ENCODE measurements at regions not wholly inside any gene's neighbourhood (a gene's known extent, or its start where the extent isn't known, plus 50 kb on each side); places are given as distances from the start of the nearest gene placed in this dataset.

DNA sequence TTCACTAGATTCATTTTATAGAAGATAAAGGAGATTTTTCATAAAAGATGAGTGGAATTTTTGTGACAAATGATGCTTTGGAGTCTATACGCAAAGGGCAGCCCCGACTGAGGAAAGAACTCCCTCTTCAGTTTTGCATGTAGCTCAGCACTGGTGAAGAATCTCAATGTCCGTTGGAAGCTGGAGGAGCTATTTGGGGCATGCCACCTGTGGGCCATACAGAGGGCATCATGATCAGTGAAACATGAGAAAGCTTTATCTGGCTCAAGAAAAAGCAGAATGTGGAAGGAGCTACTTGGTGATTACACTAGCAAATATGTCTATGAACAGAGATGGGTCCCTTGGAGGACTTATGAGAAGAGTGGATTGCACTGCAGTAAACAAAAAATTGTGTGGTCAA, 1359.3 kb downstream of the REEP3 start:
- CTCF ChIA-PET: no interaction called here
- H3K4me3 ChIP-seq (ENCODE audit: control extremely low read depth in 1 of 5, extremely low read depth in 1 of 5, insufficient read depth in 1 of 5, low read depth in 2 of 5, low read length in 4 of 5): no peak overlapping the region
- H4K20me1 ChIP-seq (ENCODE audit: control insufficient read depth, insufficient read depth, low read length, poor library complexity, severe bottlenecking): no peaks in the 10 kb centered on the region
- no peaks in the 10 kb centered on the region for H3K27me3 Mint-ChIP-seq
- H3K27me3 ChIP-seq (replicated peaks in 1 of 4; ENCODE audit: control extremely low read depth in 1 of 4, control insufficient read depth in 3 of 4, insufficient read depth in 4 of 4, low read length in 3 of 4): no peaks in the 10 kb centered on the region
- no peaks in the 10 kb centered on the region for H3K36me3 ChIP-seq (replicated peaks in 1 of 2; ENCODE audit: control extremely low read depth in 1 of 2, control insufficient read depth in 1 of 2, extremely low read depth in 1 of 2, insufficient read depth in 2 of 2, low read length in 1 of 2)
- H3K4me2 ChIP-seq (replicated peaks; ENCODE audit: low read depth, low read length, poor library complexity, severe bottlenecking): no peak overlapping the region
- WGBS (ENCODE audit: insufficient coverage): 88% methylated on average over 3 of the region's 3 CpGs
- no peak for TF ChIP-seq EZH2 (IDR thresholded peaks at IDR 0.05; ENCODE audit: borderline replicate concordance, insufficient read depth, low read depth, low read length, poor library complexity, severe bottlenecking)
- TF ChIP-seq, protein P1, sequence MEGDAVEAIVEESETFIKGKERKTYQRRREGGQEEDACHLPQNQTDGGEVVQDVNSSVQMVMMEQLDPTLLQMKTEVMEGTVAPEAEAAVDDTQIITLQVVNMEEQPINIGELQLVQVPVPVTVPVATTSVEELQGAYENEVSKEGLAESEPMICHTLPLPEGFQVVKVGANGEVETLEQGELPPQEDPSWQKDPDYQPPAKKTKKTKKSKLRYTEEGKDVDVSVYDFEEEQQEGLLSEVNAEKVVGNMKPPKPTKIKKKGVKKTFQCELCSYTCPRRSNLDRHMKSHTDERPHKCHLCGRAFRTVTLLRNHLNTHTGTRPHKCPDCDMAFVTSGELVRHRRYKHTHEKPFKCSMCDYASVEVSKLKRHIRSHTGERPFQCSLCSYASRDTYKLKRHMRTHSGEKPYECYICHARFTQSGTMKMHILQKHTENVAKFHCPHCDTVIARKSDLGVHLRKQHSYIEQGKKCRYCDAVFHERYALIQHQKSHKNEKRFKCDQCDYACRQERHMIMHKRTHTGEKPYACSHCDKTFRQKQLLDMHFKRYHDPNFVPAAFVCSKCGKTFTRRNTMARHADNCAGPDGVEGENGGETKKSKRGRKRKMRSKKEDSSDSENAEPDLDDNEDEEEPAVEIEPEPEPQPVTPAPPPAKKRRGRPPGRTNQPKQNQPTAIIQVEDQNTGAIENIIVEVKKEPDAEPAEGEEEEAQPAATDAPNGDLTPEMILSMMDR (IDR thresholded peaks at IDR 0.05): no peak
- H3K4me3 Mint-ChIP-seq: no peak overlapping the region
- no peaks in the 10 kb centered on the region for H3K4me1 Mint-ChIP-seq
- H3K9me3 Mint-ChIP-seq (ENCODE audit: insufficient read depth): no peaks in the 10 kb centered on the region
- intact Hi-C loops (cut with micrococcal nuclease): no loop called here
- H3K27ac ChIP-seq (ENCODE audit: low read length in 2 of 2): no peak overlapping the region
- ATAC-seq (ENCODE audit: low read depth) (no peak), DNase-seq (no peak)
- H3K9ac ChIP-seq (ENCODE audit: low read length): no peak overlapping the region
- POLR2A ChIA-PET: no interaction called here
- no peaks in the 10 kb centered on the region for H3K4me1 ChIP-seq (ENCODE audit: control insufficient read depth in 2 of 2, insufficient read depth in 2 of 2, low read length in 2 of 2)
- H3K9me3 ChIP-seq (ENCODE audit: control extremely low read depth in 1 of 3, control insufficient read depth in 2 of 3, insufficient read depth in 1 of 3, low read length in 2 of 3): no peaks in the 10 kb centered on the region
- no peak overlapping the region for H2AFZ ChIP-seq (ENCODE audit: insufficient read depth, low read depth, low read length, poor library complexity, severe bottlenecking)
- H3K27ac Mint-ChIP-seq: no peak overlapping the region
- H3K79me2 ChIP-seq (ENCODE audit: control insufficient read depth, insufficient read depth, low read length): no peaks in the 10 kb centered on the region

DNA sequence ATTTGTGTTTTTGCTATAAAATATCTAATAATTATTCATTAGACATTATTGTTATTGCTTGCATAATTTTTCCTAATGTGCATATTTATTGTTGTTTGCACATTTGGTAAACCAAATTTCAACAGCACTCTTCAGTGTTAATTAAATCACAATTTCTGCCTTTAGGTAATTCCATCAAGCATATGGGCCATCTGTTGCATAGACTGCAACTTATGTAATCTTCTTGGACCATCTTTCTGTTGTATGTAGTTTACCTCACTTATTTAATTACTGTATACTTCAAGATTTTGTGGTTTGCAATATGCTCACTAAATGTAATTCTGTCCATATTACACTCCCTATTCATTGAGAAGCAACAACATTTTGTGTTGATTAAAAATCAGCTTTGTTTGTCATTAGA, 1360.1 kb downstream of the REEP3 start:
- no peak overlapping the region for H3K4me2 ChIP-seq (replicated peaks; ENCODE audit: low read depth, low read length, poor library complexity, severe bottlenecking)
- no peak overlapping the region for H3K27ac ChIP-seq (ENCODE audit: low read length in 2 of 2)
- TF ChIP-seq, protein P1 (IDR thresholded peaks at IDR 0.05): no peak
- no peak for TF ChIP-seq EZH2 (IDR thresholded peaks at IDR 0.05; ENCODE audit: borderline replicate concordance, insufficient read depth, low read depth, low read length, poor library complexity, severe bottlenecking)
- no peaks in the 10 kb centered on the region for H3K79me2 ChIP-seq (ENCODE audit: control insufficient read depth, insufficient read depth, low read length)
- no peaks in the 10 kb centered on the region for H3K27me3 ChIP-seq (replicated peaks in 1 of 4; ENCODE audit: control extremely low read depth in 1 of 4, control insufficient read depth in 3 of 4, insufficient read depth in 4 of 4, low read length in 3 of 4)
- H4K20me1 ChIP-seq (ENCODE audit: control insufficient read depth, insufficient read depth, low read length, poor library complexity, severe bottlenecking): no peaks in the 10 kb centered on the region
- POLR2A ChIA-PET: no interaction called here
- H3K36me3 ChIP-seq (replicated peaks in 1 of 2; ENCODE audit: control extremely low read depth in 1 of 2, control insufficient read depth in 1 of 2, extremely low read depth in 1 of 2, insufficient read depth in 2 of 2, low read length in 1 of 2): no peaks in the 10 kb centered on the region
- CTCF ChIA-PET: no interaction called here
- no peak overlapping the region for H3K4me3 ChIP-seq (ENCODE audit: control extremely low read depth in 1 of 5, extremely low read depth in 1 of 5, insufficient read depth in 1 of 5, low read depth in 2 of 5, low read length in 4 of 5)
- Mint-ChIP-seq H3K27me3 (no peaks in the 10 kb centered on the region), H3K4me3 (no peak overlapping the region), H3K4me1 (no peaks in the 10 kb centered on the region), H3K9me3 (ENCODE audit: insufficient read depth) (no peaks in the 10 kb centered on the region), H3K27ac (no peak overlapping the region)
- H3K4me1 ChIP-seq (ENCODE audit: control insufficient read depth in 2 of 2, insufficient read depth in 2 of 2, low read length in 2 of 2): no peaks in the 10 kb centered on the region
- H3K9ac ChIP-seq (ENCODE audit: low read length): no peak overlapping the region
- ATAC-seq (ENCODE audit: low read depth) (no peak), DNase-seq (no peak)
- H3K9me3 ChIP-seq (ENCODE audit: control extremely low read depth in 1 of 3, control insufficient read depth in 2 of 3, insufficient read depth in 1 of 3, low read length in 2 of 3): no peaks in the 10 kb centered on the region
- intact Hi-C loops (cut with micrococcal nuclease): no loop called here
- H2AFZ ChIP-seq (ENCODE audit: insufficient read depth, low read depth, low read length, poor library complexity, severe bottlenecking): no peak overlapping the region

All from B cell (primary cell).